Amygdala (tissue), 56 donors: ENCODE measurements at regions not wholly inside any gene's neighbourhood (a gene's known extent, or its start where the extent isn't known, plus 50 kb on each side); places are given as distances from the start of the nearest gene placed in this dataset.
A peak's percentile ranks its signal among the peaks of the same experiment; 100 is the strongest.

Experiments used
- DNase-seq, 56 donors: peaks; one replicate each; lab custom pipeline; 2025; lab: John Stamatoyannopoulos, UW

DNA sequence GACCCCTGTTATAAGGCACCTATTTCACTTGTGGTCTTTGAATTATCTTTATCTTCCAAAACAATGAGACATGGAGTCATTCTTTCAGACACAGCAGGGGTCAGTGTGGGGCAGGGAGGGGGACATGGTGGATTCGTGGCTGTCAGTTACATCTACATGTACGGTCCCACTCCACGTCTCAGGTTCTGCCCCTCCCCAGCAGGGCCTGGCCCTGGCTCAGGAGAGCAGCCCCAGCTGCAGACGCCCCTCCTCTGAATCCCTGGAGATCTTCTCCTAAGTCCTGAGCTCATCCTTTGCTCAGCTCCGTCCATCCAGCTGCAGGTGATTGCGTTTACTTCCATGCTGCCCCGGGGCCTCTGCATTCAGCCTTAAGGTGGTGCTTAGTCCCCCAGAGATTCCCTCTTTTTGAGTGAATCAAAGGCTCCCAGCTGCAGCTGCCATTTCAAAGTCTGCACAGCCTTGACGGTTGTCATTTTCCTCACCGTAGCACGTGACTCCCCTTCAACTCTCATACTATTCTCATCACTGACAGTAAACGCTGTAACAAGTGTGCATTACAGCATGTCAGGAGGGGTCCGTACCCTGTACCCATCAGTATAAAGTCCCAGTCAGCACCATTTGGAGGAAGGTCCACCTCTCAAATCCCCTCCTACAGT, 113.4 kb upstream of the TCERG1L start:
- DNase-seq: no peak

DNA sequence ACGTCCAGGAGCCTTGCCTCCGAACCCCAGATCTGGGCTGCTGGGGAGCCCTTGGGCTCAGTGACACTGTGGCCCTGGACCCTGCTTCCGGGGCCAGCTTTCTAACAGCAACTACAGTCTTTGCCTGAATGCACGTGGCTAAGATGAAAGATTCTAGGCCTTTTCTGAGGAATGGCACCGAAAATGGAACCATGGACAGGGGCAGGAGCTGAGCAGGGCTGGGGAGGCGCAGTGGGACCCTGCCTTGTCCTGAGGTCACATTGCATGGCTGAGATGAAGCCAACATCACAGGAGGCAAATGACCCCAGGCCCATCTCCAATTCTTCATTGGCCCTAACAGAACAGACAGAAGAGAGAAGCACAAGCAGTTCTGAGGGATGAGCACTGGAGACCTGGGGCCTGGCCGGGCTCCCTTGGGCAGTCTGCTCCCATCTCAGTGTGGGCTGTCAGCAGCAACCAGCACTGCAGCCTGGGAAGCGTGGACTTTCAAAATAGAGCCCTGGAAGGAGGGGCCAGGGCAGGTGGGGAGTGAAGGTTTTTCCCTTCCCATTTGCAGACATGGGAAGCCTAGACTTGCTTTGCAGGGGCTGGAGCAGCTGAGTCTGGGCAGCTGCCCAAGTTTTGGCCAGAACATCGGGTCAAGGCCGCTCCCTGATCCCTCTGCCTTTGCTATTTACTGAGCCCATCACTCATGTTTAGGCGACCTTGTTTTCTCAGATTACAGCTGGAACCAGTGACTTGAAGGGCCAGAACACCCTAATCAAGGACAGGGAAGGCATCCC, 114.4 kb upstream of the TCERG1L start:
- DNase-seq: no peak

DNA sequence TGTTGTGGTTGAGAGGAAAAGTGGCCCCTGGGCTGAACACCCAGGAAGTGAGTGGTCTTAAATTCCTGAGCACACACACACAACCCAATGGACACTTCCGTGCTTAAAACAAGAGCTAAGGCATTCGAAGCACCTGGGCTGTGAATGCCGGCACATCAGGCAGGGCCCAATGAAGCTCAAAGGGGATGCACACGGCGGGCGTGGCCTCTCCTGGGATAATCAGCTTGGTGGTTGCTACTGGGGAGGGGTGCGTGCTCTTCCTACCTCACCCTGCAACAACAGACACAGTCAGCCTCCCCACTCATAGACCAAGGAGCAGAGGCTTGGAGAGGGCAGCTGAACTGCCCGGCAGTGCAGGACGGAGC, 115.0 kb upstream of the TCERG1L start:
- DNase-seq: no peak

DNA sequence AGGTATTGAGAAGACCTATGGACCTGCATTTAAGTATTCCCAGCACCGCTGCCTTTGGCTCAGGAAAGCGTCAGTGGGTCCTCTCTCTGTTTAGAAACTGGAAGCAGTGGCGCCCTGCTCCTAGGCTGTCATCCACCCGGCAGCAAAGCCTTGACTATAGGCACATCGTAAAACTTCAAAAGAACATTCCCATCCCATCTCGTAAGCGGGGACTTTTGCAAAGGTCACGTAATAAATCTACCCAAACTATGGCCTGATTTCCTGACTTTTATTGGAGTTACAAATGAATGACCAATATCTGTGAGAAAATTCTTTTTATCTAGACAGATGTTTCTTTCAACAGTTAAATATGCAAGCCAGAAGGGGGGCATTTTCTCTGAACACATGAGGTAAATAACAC, 115.8 kb upstream of the TCERG1L start:
- DNase-seq: no peak

DNA sequence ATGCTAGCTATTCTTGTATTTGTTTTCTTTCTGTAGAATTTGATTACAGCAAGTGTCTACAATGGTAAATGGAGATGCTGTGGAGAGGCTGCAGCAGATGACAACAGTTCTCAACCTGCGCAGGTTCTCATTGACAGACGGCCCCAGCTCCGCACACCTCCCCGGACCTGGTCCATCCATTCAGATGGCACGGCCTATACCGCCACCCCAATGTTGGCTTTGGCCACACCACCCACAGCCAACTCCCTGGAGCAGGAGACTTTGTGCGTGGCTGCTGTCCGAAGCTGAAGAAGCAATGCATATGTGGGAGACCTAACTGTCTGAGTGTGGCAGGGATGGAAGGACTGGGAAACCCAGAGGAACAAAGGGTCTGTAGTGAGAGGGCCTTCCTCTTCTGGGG, 116.4 kb upstream of the TCERG1L start:
- no peak for DNase-seq

DNA sequence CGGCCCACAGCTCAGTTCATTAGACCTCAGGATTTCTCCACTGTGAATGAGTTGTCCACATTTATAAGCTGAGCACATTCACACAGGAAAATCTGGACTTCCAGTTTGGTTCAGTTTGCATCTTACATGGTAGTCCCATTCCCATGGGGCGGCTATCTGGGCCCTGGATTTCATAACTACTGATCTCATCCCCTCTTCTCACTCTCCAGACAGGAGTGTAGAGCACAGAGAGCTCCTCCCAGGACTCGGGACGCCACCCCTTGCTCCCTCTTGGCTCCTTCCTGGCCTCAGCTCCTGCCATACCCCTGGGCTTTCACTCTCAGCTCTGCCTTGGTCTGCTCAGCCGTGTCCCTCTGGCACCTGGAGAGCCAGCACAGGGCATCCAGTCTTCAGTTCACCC, 117.6 kb upstream of the TCERG1L start:
- DNase-seq: no peak

DNA sequence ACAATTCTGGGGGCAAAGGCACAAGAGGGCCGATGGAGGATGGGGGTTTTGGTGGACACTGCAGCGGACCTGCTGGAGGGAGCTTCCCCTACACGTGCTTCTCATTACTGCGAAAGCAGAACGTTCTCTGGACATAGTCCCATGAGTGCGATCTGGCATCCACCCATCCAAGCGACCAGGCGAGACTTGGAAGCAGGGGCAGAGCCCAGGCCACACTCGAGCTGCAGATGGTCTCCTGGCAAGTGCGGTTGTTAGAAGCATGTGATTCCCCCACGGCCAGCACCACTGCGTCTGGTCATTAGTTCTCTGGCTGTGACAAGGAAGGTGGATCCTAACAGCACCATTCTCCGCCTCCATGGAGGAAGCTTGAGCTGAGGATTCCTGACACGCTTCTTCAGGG, 118.4 kb upstream of the TCERG1L start:
- no peak for DNase-seq

DNA sequence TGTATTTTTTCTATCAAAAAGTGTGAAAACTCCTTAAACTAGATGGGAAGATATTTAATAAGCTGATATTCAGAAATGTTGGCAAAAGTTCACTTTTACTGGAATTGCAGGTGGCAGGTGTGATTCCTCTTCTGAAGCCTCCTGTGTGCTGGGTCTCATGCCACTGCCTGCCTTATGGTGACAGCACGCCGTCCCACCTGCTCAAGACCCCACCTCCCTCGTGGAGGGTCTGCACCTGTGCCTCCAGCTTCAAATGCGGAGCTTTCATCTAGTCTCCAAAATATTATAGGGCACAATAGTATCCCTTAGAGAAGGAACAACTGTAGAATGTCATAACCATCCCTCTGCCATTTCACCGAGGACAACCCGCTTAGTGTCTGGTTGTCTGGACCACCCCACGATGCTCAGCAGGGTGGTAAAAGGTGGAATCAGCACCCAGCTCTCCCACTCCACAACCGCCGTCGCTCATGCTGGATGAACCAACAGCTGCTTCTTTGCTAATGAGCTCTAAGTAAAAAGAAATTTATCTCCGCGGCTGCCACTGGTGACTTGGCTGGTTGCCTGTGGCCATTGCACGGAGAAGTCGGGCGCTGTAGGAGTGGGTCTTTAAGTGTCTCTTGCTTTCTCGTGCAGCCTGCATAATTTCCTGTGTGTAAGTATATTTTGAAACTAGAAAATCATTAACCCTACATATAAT, 119.3 kb upstream of the TCERG1L start:
- no peak for DNase-seq

DNA sequence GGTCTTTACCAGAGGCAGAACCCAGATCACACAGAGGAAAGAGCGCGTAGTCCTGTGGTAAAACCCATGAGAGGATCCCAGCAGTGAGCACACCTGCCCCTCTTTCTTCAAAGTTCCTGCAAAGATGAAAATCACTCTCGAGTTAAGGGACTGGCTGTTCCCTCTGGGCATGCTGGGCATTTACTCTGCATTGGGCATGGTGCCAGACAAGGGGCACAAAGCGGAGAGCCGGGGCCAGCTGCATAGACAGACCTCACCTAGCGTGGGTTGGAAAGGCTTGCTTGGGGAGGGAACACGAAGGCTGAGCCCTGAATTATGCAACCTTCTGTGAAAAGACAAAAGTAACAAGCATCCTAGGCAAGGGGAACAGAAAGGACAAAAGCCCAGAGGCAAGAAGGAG, 120.0 kb upstream of the TCERG1L start:
- DNase-seq: no peak

DNA sequence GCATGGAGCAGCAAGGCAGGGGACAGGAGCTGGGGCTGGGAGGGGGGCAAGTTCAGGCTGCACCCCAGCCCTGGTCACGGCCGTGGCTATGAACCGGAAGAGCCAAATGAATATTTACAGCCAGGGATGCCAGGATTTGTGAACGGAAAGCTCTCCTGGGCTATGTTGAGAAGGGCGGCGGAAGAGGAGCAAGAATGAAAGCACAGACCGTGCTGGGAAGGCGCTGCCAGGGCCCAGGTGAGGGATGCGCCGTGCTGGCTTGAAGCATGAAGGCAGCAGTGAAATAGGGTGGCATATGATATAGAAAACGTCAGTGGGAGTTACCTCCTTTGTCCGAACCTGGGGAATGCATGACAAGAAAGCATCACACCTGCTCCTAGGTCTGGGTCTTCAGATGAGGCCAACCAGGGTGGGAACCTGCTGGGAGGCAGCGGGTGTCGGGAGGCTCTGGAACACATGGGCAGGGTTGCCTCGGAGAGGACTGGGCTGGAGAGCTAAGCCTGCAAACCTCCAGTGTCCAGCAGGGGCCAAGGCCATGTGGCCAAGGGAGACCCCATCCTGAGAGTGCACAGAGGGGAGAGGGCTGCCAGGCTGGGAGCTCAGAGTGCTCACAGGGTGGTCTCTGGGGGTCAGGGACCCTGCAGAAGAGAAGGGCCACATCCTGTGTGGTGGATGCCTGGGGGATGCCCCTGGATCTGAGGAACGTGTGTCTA, 120.6 kb upstream of the TCERG1L start:
- no peak for DNase-seq

DNA sequence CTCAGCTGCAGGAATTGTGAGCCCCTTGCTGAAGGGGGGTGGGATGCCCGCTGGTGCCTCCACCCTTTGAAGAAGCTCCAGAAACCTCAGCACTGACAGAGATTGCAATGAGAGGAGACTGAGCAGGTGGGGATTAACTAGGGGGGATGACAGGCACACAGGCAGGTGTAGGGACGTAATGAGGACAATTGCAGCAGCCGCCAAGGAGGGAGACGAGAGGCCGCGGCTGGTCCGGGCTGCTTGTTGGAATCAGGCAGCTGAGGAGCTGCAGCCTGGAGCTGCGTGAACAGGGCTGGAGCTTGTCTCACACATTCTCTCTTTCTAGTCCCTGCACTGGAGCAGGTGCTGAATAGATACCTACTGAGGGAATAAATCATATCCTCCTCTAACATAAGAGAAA, 122.0 kb upstream of the TCERG1L start:
- DNase-seq: no peak

DNA sequence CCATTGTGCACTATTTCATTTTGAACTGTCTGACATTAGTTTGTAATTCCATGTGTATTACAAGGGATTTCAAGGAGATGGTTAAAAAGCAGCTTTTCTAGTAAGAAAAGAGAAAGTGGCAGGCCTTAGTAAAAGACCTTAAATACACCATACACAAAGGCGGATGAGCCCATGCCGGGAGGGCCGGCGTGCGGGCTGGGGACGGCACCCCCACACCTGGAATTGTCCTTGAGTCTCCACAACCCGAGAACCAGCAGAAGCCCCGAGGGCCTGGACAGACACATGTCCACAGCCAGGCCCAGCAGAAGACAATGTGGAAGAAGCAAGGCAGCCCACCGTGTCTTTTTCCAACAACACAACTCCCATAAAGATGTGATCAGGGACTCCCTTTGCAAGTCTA, 123.7 kb upstream of the TCERG1L start:
- no peak for DNase-seq

DNA sequence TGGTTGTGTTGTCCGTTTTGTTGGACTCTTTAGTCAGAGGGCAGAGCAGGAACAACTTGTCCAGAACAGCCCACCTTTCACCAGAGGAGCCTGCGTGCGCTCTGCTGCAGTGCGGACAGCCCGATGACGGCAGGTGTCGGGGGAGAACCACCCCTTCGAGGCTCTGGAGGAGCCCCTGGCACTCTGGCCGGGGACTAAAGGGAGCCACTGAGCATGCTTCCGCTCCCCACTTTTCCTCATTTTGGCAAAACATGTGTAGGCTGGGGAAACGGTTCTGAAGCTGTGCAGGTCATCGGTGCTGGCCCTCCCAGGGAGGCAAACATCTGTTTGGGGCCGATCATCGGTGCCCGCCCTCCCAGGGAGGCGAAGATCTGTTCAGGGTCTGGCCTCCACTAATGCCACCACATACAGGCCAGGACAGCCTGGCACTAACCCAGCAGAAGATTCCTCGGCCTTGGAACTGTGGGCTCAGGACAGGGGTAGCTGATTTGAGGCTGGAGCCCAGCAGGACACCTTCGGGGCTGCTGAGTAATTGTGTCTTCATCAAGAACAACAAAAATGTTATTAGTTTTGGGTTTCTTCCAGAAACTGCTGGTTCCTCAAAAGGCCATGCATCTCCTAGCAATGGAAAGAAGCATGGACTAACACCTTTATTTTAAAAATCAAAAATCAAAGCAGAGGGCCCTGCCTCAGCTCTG, 124.4 kb upstream of the TCERG1L start:
- no peak for DNase-seq

DNA sequence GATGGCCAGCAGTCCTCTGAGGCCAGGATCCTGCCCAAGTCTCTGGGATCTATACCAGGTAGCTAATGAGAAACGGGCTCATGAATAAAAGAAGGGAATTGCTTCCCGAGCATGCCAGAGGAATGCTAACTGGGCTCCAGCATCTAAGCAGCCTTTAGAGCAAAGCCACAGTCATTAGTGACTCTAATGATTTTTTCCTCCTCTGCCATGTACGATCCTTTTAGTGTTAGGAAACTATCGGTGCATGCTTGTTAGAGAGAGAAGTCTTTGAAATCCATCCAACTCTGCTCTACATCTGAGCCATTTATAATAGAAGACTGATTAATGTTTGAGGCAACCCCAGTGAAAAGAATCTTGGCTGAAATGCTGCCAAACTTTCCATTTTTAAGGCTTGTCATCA, 124.9 kb upstream of the TCERG1L start:
- DNase-seq: peak in 14 of 56 donors; percentile 7 to 73 (median 20)

DNA sequence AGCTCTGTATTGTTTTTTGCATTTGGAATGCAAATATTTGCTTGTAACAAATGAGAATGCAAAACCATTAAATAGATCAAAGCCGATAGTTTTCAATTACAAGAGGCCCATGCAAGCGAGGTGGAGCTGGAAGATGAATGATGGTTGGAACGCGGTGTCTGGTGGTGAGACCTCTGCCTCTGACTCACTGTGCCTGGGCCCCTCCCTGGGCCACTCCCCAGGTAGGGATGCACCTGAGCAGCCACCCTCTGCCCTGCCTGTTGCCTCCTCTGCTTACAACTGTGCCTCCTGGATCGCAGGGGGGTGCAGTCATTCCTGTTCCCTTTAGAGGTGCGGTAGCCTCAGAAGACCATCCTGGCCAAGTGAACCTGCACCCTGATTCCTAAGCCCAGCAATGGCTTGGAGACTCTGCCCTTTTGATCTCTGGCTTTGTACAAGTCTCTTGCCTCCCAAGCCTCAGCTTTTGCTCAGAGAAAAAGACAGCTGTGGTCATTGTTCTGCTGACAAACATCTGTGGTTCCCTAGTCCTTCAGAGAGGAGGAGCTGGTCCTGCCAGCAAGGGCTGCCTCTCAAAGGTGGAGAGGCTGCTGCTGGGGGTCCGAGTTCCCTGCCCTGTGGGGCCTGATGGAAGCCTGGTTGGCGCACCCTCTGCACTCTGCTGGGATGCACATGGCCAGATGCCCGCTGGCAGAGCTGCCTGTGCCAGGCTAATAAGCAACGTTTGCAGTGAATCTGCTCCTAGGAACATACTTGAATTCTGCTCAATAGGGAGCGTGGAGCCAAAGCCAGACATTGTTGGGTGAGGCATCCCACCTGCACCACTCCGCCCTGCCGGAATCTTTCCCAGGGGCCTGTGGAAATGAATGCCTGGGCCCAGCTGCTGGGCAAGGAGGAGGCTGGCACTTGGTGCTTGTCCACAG, 126.3 kb upstream of the TCERG1L start:
- DNase-seq: peak in 36 of 56 donors; percentile 4 to 75 (median 35)

DNA sequence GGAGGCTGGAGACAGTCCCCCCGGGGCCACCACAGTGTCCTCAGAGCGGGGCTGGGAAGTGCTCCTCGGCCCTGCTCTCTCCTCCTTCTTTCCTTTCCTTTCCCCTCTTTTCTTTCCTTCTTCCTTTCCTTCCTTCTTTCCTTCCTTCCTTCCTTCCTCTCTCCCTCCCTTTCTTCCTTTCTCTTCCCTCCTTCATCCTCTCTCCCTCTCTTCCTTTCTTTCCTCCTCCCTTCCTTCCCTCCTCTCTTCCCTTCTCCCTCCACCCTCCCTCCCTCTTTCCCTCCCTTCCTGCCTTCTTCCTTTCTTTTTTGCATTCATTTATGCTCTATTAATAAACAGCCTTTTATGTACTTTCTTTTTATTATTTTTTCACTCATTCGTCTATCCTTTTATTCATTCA, 127.1 kb upstream of the TCERG1L start:
- DNase-seq: no peak

DNA sequence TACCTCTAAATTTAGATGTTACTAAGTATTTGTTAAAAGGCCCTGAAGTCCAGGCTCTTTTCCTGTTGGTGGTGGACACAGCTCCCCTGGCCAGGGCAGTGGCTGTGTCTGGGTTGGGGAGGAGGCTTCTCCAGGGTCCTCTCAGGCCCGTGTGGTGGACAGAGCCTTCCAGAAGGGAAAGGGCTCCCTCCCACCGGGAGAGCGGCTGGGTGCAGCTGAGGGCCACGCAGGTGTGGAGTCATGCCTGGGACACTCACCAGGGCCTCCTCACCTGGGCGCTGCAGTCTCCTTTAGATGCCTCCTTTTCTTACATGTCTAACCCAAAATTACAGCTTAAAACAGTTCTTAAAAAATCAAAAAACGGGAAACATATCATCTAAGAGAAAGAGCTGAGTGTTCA, 128.2 kb upstream of the TCERG1L start:
- DNase-seq: no peak

DNA sequence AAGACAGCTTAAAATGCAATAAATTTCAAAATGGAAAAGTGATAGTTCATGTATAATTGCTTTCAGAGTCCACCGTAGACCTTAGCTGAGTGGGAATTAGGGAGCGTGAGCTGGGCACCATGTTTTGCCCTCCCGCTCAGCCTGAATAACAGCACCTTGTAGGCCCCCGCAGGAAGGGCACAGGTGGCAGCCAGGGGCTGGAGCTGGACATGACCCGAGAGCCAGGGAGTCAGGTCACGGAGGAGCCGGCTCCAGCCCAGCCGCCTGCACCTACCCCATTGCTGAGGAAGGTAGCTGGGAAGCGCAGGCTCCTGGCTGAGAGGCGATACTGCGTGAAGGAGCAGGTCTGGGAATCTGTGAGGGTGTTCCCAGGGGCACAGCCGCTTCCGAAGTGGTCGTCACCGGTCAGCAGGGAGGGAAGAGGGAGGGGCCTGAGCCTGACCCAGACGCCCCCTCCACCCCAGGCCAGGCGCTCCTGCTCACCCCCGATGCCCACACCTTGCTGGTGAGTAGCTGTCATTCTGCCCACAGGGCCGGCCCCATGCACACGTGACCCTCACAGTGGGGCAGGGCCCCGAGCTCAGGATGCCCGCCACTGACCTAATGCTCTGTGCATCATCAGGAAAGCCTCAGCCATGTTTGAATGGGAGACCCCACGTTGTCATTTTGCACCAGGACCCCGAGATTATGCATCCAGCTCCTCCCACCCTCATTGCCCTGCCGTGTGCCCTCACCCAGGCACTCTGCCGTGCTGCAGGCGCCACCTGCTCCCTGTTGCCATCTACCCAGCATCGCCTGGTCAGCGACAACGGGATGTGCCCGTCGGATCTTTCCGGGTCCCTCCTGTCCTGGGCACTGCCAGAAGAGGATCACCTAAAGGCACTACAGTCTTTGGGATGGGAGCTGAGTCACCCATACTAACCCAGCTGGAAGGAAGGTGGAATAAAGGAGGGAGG, 129.2 kb upstream of the TCERG1L start:
- DNase-seq: no peak
